ENCODE measurements at regions not wholly inside any gene's neighbourhood (a gene's known extent, or its start where the extent isn't known, plus 50 kb on each side); places are given as distances from the start of the nearest gene placed in this dataset.

GRCh38 chr5:99955006-99955405, 580.2 kb upstream of the FAM174A start:
- Histone ChIP-seq H3K4me1 (no peaks in the 10 kb centered on the region), H3K27ac (no peak overlapping the region), H3K9ac (no peak overlapping the region), H2AFZ (no peak overlapping the region), H3K36me3 (ENCODE audit: control insufficient read depth, insufficient read depth, low read length) (no peaks in the 10 kb centered on the region), H3K79me2 (no peaks in the 10 kb centered on the region), H3K9me3 (ENCODE audit: control insufficient read depth, low read length) (no peaks in the 10 kb centered on the region), H3K27me3 (ENCODE audit: control insufficient read depth, insufficient read depth, low read length) (no peaks in the 10 kb centered on the region), H3K4me2 (ENCODE audit: low read length) (no peak overlapping the region), H3K4me3 (ENCODE audit: low read depth, low read length) (no peak overlapping the region)
- TF ChIP-seq CTCF (IDR thresholded peaks at IDR 0.05), result no peak

- H2AFZ ChIP-seq, result no peak overlapping the region
- no peaks in the 10 kb centered on the region for H3K27me3 ChIP-seq (ENCODE audit: control insufficient read depth, insufficient read depth, low read length)
- H3K4me1 ChIP-seq, result no peaks in the 10 kb centered on the region
- H3K9ac ChIP-seq, result no peak overlapping the region
- no peaks in the 10 kb centered on the region for H3K9me3 ChIP-seq (ENCODE audit: control insufficient read depth, low read length)
- H3K4me3 ChIP-seq (ENCODE audit: low read depth, low read length), result no peak overlapping the region
- no peaks in the 10 kb centered on the region for H3K79me2 ChIP-seq
- no peak overlapping the region for H3K4me2 ChIP-seq (ENCODE audit: low read length)
- TF ChIP-seq CTCF (IDR thresholded peaks at IDR 0.05), result no peak
- no peaks in the 10 kb centered on the region for H3K36me3 ChIP-seq (ENCODE audit: control insufficient read depth, insufficient read depth, low read length)
- H3K27ac ChIP-seq, result no peak overlapping the region
Measured at GRCh38 chr5:99949969-99950524, 585.1 kb upstream of the FAM174A start.

GRCh38 chr5:99949361-99949760, 585.8 kb upstream of the FAM174A start:
- H3K79me2 ChIP-seq, result no peaks in the 10 kb centered on the region
- no peaks in the 10 kb centered on the region for H3K36me3 ChIP-seq (ENCODE audit: control insufficient read depth, insufficient read depth, low read length)
- H3K4me2 ChIP-seq (ENCODE audit: low read length), result no peak overlapping the region
- H3K27me3 ChIP-seq (ENCODE audit: control insufficient read depth, insufficient read depth, low read length), result no peaks in the 10 kb centered on the region
- no peaks in the 10 kb centered on the region for H3K4me1 ChIP-seq
- TF ChIP-seq CTCF (IDR thresholded peaks at IDR 0.05), result no peak
- H3K4me3 ChIP-seq (ENCODE audit: low read depth, low read length), result no peak overlapping the region
- no peak overlapping the region for H3K27ac ChIP-seq
- no peak overlapping the region for H3K9ac ChIP-seq
- no peak overlapping the region for H2AFZ ChIP-seq
- no peaks in the 10 kb centered on the region for H3K9me3 ChIP-seq (ENCODE audit: control insufficient read depth, low read length)

GRCh38 chr5:99948850-99949249, 586.3 kb upstream of the FAM174A start:
- Histone ChIP-seq H3K4me2 (ENCODE audit: low read length) (no peak overlapping the region), H2AFZ (no peak overlapping the region)
- no peak for TF ChIP-seq CTCF (IDR thresholded peaks at IDR 0.05)

More at GRCh38 chr5:99948850-99949249, 586.3 kb upstream of the FAM174A start:
- Histone ChIP-seq H3K27ac (no peak overlapping the region), H3K4me1 (no peaks in the 10 kb centered on the region), H3K9me3 (ENCODE audit: control insufficient read depth, low read length) (no peaks in the 10 kb centered on the region), H3K27me3 (ENCODE audit: control insufficient read depth, insufficient read depth, low read length) (no peaks in the 10 kb centered on the region), H3K36me3 (ENCODE audit: control insufficient read depth, insufficient read depth, low read length) (no peaks in the 10 kb centered on the region), H3K79me2 (no peaks in the 10 kb centered on the region), H3K4me3 (ENCODE audit: low read depth, low read length) (no peak overlapping the region), H3K9ac (no peak overlapping the region)
